ENCODE measurements at regions not wholly inside any gene's neighbourhood (a gene's known extent, or its start where the extent isn't known, plus 50 kb on each side); places are given as distances from the start of the nearest gene placed in this dataset.

DNA sequence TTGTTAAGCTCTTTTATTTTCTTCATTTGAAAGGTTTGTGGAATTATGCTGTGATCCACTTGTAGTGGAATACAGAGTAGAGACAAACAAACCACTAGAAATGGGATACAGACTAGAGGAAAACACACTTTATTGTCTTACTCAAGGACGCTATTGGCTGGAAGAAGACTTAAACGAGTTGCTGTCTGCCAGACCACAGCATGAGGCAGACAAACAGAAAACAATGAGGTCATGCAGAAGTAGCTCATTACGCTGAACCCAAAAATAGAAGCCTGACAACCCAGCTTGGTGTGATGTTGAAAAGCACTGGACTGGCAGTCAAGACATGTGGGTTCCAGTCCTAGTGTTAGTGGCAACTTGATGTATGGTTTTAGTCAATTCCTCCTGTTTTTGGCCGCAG, 62.4 kb upstream of the P3H2 start:
- H3K79me2 ChIP-seq (ENCODE audit: insufficient read depth, low read length) = no peaks in the 10 kb centered on the region
- DNase-seq (no peak), ATAC-seq (ENCODE audit: insufficient read depth, low read depth) (no peak)
- TF ChIP-seq EZH2 (IDR thresholded peaks at IDR 0.05; ENCODE audit: borderline replicate concordance, low read depth, low read length, severe bottlenecking) (no peak), CTCF (IDR thresholded peaks at IDR 0.05; ENCODE audit: borderline replicate concordance, extremely low read depth, low read length, poor library complexity, severe bottlenecking) (no peak)
- no peaks in the 10 kb centered on the region for H3K36me3 ChIP-seq (ENCODE audit: insufficient read depth, low read length)
- no peaks in the 10 kb centered on the region for H3K27me3 ChIP-seq (ENCODE audit: insufficient read depth, low read length, poor library complexity)
- H2AFZ ChIP-seq (ENCODE audit: low read depth, low read length) = no peak overlapping the region
- H3K27ac ChIP-seq (ENCODE audit: low read length) = no peak overlapping the region
- no peaks in the 10 kb centered on the region for H3K4me1 ChIP-seq (ENCODE audit: insufficient read depth, low read length)
- no peak overlapping the region for H3K4me2 ChIP-seq (ENCODE audit: insufficient read depth, low read length)
- H3K9me3 ChIP-seq (ENCODE audit: insufficient read depth, low read length, severe bottlenecking) = no peaks in the 10 kb centered on the region
- H3K9ac ChIP-seq (ENCODE audit: low read depth, low read length) = no peak overlapping the region
- no peak overlapping the region for H3K4me3 ChIP-seq (ENCODE audit: low read depth in 1 of 2, low read length in 2 of 2)
- no peaks in the 10 kb centered on the region for H4K20me1 ChIP-seq (ENCODE audit: insufficient read depth, low read length)

- Histone ChIP-seq H3K9me3 (ENCODE audit: insufficient read depth, low read length, severe bottlenecking) (no peaks in the 10 kb centered on the region), H3K4me1 (ENCODE audit: insufficient read depth, low read length) (no peaks in the 10 kb centered on the region), H3K27ac (ENCODE audit: low read length) (no peak overlapping the region), H3K4me2 (ENCODE audit: insufficient read depth, low read length) (no peak overlapping the region), H3K79me2 (ENCODE audit: insufficient read depth, low read length) (no peaks in the 10 kb centered on the region), H3K27me3 (ENCODE audit: insufficient read depth, low read length, poor library complexity) (no peaks in the 10 kb centered on the region), H3K9ac (ENCODE audit: low read depth, low read length) (no peak overlapping the region), H3K4me3 (ENCODE audit: low read depth in 1 of 2, low read length in 2 of 2) (no peak overlapping the region), H4K20me1 (ENCODE audit: insufficient read depth, low read length) (no peaks in the 10 kb centered on the region), H2AFZ (ENCODE audit: low read depth, low read length) (no peak overlapping the region), H3K36me3 (ENCODE audit: insufficient read depth, low read length) (no peaks in the 10 kb centered on the region)
- TF ChIP-seq CTCF (IDR thresholded peaks at IDR 0.05; ENCODE audit: borderline replicate concordance, extremely low read depth, low read length, poor library complexity, severe bottlenecking) (no peak), EZH2 (IDR thresholded peaks at IDR 0.05; ENCODE audit: borderline replicate concordance, low read depth, low read length, severe bottlenecking) (no peak)
- ATAC-seq (ENCODE audit: insufficient read depth, low read depth) (no peak), DNase-seq (no peak)
Observed at GRCh38 chr3:190182418-190183043, 61.8 kb upstream of the P3H2 start.

GRCh38 chr3:190180268-190180667, 59.6 kb upstream of the P3H2 start:
- no peaks in the 10 kb centered on the region for H3K4me1 ChIP-seq (ENCODE audit: insufficient read depth, low read length)
- H4K20me1 ChIP-seq (ENCODE audit: insufficient read depth, low read length) = no peaks in the 10 kb centered on the region
- H3K27ac ChIP-seq (ENCODE audit: low read length) = no peak overlapping the region

More at GRCh38 chr3:190180268-190180667, 59.6 kb upstream of the P3H2 start:
- ATAC-seq (ENCODE audit: insufficient read depth, low read depth) (no peak), DNase-seq (no peak)
- no peak overlapping the region for H3K4me2 ChIP-seq (ENCODE audit: insufficient read depth, low read length)
- no peaks in the 10 kb centered on the region for H3K36me3 ChIP-seq (ENCODE audit: insufficient read depth, low read length)
- H3K27me3 ChIP-seq (ENCODE audit: insufficient read depth, low read length, poor library complexity) = no peaks in the 10 kb centered on the region
- H2AFZ ChIP-seq (ENCODE audit: low read depth, low read length) = no peak overlapping the region
- H3K79me2 ChIP-seq (ENCODE audit: insufficient read depth, low read length) = no peaks in the 10 kb centered on the region
- H3K9ac ChIP-seq (ENCODE audit: low read depth, low read length) = no peak overlapping the region
- no peak overlapping the region for H3K4me3 ChIP-seq (ENCODE audit: low read depth in 1 of 2, low read length in 2 of 2)
- H3K9me3 ChIP-seq (ENCODE audit: insufficient read depth, low read length, severe bottlenecking) = no peaks in the 10 kb centered on the region
- TF ChIP-seq EZH2 (IDR thresholded peaks at IDR 0.05; ENCODE audit: borderline replicate concordance, low read depth, low read length, severe bottlenecking) (no peak), CTCF (IDR thresholded peaks at IDR 0.05; ENCODE audit: borderline replicate concordance, extremely low read depth, low read length, poor library complexity, severe bottlenecking) (no peak)
